ENCODE measurements at regions not wholly inside any gene's neighbourhood (a gene's known extent, or its start where the extent isn't known, plus 50 kb on each side); places are given as distances from the start of the nearest gene placed in this dataset.
A peak's percentile ranks its signal among the peaks of the same experiment; 100 is the strongest.

DNA sequence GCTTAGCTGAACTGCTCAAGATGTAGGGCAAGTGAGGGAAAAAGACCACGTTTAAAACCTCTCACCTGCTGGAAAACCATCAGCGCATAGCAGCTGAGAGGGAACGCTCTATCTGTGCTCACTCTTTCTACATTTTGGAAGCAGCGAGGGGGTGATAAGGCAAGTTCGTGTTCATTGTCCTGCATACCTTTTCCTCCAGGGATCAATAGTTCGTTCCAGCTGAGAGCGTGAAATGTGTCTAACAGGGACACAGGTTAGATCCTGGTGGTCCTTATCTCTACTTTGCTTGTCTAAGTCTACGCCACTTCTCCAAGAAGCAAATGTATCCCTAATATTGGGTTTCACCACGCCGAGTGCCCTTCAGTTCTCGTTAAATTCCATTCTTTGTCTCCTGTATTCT lies 183.5 kb upstream of the ZFHX3 start:
- TF ChIP-seq, protein P1, sequence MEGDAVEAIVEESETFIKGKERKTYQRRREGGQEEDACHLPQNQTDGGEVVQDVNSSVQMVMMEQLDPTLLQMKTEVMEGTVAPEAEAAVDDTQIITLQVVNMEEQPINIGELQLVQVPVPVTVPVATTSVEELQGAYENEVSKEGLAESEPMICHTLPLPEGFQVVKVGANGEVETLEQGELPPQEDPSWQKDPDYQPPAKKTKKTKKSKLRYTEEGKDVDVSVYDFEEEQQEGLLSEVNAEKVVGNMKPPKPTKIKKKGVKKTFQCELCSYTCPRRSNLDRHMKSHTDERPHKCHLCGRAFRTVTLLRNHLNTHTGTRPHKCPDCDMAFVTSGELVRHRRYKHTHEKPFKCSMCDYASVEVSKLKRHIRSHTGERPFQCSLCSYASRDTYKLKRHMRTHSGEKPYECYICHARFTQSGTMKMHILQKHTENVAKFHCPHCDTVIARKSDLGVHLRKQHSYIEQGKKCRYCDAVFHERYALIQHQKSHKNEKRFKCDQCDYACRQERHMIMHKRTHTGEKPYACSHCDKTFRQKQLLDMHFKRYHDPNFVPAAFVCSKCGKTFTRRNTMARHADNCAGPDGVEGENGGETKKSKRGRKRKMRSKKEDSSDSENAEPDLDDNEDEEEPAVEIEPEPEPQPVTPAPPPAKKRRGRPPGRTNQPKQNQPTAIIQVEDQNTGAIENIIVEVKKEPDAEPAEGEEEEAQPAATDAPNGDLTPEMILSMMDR (IDR thresholded peaks at IDR 0.05; ENCODE audit: low read depth, low read length, missing control alignments): no peak
- no peak overlapping the region for H3K4me3 ChIP-seq (replicated peaks; ENCODE audit: low read depth, low read length)
- DNase-seq (ENCODE audit: extremely low read depth, low read depth): no peak

DNA sequence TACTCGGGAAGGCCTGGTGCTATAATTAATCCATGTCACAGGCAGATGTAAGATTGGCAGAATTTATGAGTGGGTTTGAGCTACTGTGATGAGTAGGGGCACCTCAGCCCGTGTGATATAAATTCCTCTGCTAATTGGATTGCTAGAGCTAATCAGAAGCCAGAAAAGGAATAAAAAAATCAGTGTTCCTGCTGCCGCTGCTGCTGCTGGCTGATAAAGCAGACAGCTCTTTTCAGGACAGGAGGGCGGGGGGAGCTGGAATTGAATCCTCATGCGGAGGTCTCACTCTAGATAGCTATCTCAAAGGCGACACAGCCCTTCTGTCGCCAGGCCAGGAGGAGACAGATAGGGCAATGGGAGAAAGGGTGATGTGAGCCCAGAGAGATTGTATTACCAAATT lies 182.7 kb upstream of the ZFHX3 start:
- TF ChIP-seq, protein P1 (IDR thresholded peaks at IDR 0.05; ENCODE audit: low read depth, low read length, missing control alignments): no peak
- H3K4me3 ChIP-seq (replicated peaks; ENCODE audit: low read depth, low read length): no peak overlapping the region
- no peak for DNase-seq (ENCODE audit: extremely low read depth, low read depth)

DNA sequence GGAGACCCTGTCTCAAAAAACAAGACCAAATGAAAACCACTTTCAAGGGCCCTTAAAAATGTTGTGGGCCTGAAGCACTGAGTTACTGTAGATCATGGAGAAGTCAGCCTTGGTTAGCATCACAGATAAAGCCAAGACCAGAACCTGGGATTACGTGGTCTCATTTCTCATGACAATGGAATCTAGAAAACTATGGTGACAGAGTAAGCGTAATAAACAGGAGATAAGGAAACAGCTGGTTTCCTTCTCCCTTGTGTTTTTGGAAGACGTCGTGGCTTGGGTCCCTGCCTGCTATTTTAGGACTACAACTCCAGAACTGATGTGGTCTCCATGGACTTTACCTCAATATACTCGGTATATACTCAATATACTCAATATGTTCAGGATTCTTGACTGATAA lies 180.7 kb upstream of the ZFHX3 start:
- DNase-seq (ENCODE audit: extremely low read depth, low read depth): peak; percentile 6
- H3K4me3 ChIP-seq (replicated peaks; ENCODE audit: low read depth, low read length): no peak overlapping the region
- TF ChIP-seq, protein P1 (IDR thresholded peaks at IDR 0.05; ENCODE audit: low read depth, low read length, missing control alignments): no peak

DNA sequence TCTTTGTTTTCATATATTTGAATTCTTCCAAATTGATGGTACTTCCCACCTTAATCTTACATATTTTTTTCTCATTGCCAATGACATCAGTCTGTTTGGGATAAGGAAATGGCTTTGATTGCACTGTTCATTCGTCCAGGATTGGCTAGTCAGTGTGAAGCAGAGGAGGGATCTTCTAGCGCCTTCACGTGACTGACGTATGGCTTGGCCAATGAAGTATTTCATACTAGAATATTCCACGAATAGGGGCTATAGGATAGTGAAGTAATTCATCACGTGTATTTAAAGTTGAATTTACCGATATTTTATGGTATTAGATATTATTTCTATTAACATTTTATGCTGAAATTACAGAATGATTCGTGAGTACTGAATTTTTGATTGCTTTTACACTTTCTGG lies 178.7 kb upstream of the ZFHX3 start:
- H3K4me3 ChIP-seq (replicated peaks; ENCODE audit: low read depth, low read length): no peak overlapping the region
- DNase-seq (ENCODE audit: extremely low read depth, low read depth): no peak
- TF ChIP-seq, protein P1 (IDR thresholded peaks at IDR 0.05; ENCODE audit: low read depth, low read length, missing control alignments): no peak

DNA sequence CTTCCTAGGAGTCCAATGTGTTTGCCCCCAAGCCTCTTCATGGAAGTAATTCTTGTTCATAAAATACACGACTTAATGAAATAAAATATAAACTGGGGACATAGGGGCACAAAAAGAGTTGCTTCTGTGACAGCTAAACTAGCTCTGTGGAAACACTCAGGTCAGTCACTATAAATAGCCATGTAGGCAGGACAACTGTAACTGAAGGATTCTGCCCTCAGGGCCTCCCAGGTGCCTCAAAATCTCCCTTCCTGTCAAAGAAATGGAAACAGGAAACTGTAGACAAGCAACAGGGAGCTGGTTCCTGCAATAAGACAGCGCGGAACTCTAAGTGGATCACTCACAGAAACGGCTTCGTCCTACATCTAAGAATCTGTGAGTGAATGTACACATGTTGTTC lies 178.1 kb upstream of the ZFHX3 start:
- no peak for DNase-seq (ENCODE audit: extremely low read depth, low read depth)
- H3K4me3 ChIP-seq (replicated peaks; ENCODE audit: low read depth, low read length): no peak overlapping the region
- TF ChIP-seq, protein P1 (IDR thresholded peaks at IDR 0.05; ENCODE audit: low read depth, low read length, missing control alignments): no peak

DNA sequence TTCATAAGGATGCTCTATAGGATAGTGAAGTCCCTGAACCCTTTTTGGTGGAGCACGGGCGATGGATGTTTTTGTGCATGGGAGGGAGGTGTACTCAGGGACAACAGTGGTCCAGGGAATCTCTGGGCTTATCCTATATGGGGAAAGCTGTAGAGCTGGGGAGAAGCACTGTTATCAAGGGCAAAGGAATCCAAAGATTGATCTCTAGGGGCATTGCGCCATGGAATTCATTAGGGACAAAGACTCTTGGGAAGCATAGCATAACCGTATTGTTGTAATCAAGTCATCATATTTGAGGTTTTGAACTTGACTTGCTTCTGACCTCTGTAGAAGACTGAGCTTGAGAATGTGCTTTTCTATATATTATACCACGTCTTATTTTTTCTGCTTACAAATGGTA lies 172.9 kb upstream of the ZFHX3 start:
- TF ChIP-seq, protein P1 (IDR thresholded peaks at IDR 0.05; ENCODE audit: low read depth, low read length, missing control alignments): no peak
- no peak for DNase-seq (ENCODE audit: extremely low read depth, low read depth)
- no peak overlapping the region for H3K4me3 ChIP-seq (replicated peaks; ENCODE audit: low read depth, low read length)

DNA sequence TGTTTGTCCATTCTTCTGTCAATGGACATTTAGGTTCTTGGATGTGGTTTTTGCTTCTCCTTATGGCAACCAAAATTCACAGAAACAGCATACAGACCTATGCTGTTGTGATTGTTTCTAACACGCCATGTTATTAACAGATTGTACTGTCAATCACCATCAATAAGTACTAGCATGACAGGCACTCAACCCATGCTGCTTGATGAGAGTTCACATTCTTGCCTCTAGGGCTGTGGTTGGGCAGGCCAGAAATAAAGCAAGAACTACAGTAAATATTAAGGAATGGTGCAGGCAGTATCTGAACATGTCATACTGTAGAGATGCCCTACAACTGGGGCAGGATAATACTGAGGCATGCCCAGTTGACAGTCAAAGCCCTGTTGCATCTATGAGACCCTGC lies 171.2 kb upstream of the ZFHX3 start:
- DNase-seq (ENCODE audit: extremely low read depth, low read depth): no peak
- TF ChIP-seq, protein P1 (IDR thresholded peaks at IDR 0.05; ENCODE audit: low read depth, low read length, missing control alignments): peak; percentile 17
- no peak overlapping the region for H3K4me3 ChIP-seq (replicated peaks; ENCODE audit: low read depth, low read length)

All from HFF-Myc (cell line).